DMS53 treated with DMSO at 0.1 percent for 48 hours (cell line): ENCODE measurements at regions not wholly inside any gene's neighbourhood (a gene's known extent, or its start where the extent isn't known, plus 50 kb on each side); places are given as distances from the start of the nearest gene placed in this dataset.
"Not testable (repeated sequence)": the region's sequence is repeated elsewhere in the genome, so short reads cannot be mapped to it uniquely, and the experiment has no call there.

ENCODE experiments used
- DNase-seq: peaks from one replicate; lab custom pipeline; 2025; ENCODE audit not compliant: unreplicated experiment; lab: John Stamatoyannopoulos, UW

GRCh38 chr3:72536878-72537267 lies 311.4 kb downstream of the SHQ1 start:
- DNase-seq = no peak

GRCh38 chr3:72536206-72536877 lies 311.9 kb downstream of the SHQ1 start:
- no peak for DNase-seq

- no peak for DNase-seq
Observed at GRCh38 chr3:72535772-72536171, 312.5 kb downstream of the SHQ1 start.

GRCh38 chr3:72533591-72534473 lies 314.4 kb downstream of the SHQ1 start:
- DNase-seq = no peak

GRCh38 chr3:72530426-72530825 lies 317.8 kb downstream of the SHQ1 start:
- DNase-seq = no peak

- DNase-seq = no peak
Observed at GRCh38 chr3:72529081-72529480, 319.2 kb downstream of the SHQ1 start.

GRCh38 chr3:72523429-72524151 lies 324.7 kb downstream of the SHQ1 start:
- DNase-seq = no peak

GRCh38 chr3:72520690-72521308 lies 327.4 kb downstream of the SHQ1 start:
- DNase-seq = no peak

GRCh38 chr3:72519946-72520604 lies 328.2 kb downstream of the SHQ1 start:
- no peak for DNase-seq

- no peak for DNase-seq
Observed at GRCh38 chr3:72517921-72518424, 330.3 kb downstream of the SHQ1 start.

- DNase-seq = no peak
Observed at GRCh38 chr3:72517336-72517735, 330.9 kb downstream of the SHQ1 start.

GRCh38 chr3:72516361-72516760 lies 331.9 kb downstream of the SHQ1 start:
- DNase-seq = no peak

GRCh38 chr3:72515941-72516340 lies 332.3 kb downstream of the SHQ1 start:
- DNase-seq = no peak

- no peak for DNase-seq
Observed at GRCh38 chr3:72515281-72515680, 333.0 kb downstream of the SHQ1 start.

GRCh38 chr3:72510247-72510646 lies 338.0 kb downstream of the SHQ1 start:
- no peak for DNase-seq

GRCh38 chr3:72505539-72506405 lies 342.5 kb downstream of the SHQ1 start:
- no peak for DNase-seq

- not testable (repeated sequence) for DNase-seq
Observed at GRCh38 chr3:72497501-72497900, 350.7 kb downstream of the SHQ1 start.

- DNase-seq = no peak
Observed at GRCh38 chr3:72496051-72496670, 352.1 kb downstream of the SHQ1 start.

- DNase-seq = no peak
Observed at GRCh38 chr3:72494626-72495025, 353.6 kb downstream of the SHQ1 start.
